ENCODE measurements at regions not wholly inside any gene's neighbourhood (a gene's known extent, or its start where the extent isn't known, plus 50 kb on each side); places are given as distances from the start of the nearest gene placed in this dataset.
"Not testable (repeated sequence)": the region's sequence is repeated elsewhere in the genome, so short reads cannot be mapped to it uniquely, and the experiment has no call there.

DNA sequence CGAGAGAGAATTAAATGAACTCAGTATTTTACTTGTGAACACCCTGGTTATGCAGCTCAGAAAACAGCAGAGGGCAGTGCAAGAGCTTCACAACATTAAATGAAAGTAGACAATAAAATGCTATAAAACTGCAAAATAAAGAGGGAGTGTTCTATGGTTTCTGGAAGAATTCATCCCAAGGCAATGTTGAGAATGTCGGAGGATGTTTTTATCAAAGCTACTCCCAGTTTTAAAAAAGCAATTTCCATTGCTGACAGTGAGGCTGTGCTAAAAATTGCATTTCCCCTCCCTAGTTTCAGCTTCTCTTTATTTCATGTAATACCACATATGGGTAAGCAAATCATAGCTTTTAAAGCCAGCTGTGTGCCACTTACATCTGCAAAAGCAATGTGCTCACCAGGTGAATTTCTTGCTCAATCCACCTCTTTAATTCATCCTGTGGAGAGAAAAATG lies 296.8 kb downstream of the RAB38 start:
- DNase-seq (ENCODE audit: low read depth): no peak

DNA sequence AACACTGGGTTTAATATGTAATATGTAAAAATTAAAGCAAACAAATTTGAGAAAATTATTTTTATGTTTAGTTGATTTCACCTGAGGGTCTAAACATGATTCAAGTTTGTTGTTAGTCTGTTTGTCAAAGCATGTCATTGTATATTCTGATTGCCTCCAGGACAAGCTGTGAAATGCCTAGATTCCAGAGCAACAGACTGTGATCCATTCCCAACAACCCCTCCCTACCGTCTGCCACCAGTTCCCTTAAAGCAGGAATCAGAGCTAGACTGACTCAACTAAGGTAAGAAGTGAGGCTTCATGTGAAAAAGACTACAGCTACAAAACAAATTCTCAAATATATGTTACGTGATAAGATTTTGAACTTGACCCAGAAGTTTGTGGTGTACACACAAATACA lies 304.2 kb downstream of the RAB38 start:
- DNase-seq (ENCODE audit: low read depth): no peak

DNA sequence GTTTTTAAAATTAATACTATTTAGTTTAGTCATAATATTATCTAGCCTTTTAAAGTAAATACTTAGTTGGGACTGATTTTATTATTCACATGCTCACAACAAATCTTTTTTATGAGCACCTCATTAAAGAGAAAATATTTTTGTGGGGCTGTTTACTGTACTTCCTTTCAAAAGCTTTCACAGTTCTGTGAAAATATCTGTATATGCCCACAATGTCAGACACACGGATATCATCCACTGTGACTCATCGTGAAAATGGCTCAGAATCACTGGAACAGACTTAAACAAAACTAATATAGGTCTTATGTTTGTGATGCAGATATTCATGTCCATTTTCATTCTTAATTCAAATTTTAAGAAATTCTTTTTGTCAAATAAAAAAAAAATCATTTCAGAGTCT lies 305.2 kb downstream of the RAB38 start:
- no peak for DNase-seq (ENCODE audit: low read depth)

DNA sequence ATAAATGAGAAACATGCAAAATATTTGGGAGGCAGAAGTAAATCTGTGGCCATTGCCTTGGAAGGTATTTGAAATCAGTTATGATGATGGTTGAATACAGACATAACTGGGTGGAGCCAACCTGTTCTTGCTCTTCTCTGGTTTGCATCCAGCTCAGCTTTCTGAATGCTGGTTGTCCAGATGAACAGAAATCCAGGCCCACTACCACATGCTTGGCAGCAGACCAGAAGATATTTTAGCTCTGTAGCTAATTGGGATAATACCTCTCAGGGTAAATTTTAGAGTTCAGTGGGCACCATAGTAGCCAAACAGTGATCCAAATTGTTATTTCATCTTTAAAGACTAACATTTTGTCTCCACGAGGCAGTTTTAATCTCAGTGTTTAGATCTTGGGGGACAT lies 308.3 kb downstream of the RAB38 start:
- DNase-seq (ENCODE audit: low read depth): no peak

DNA sequence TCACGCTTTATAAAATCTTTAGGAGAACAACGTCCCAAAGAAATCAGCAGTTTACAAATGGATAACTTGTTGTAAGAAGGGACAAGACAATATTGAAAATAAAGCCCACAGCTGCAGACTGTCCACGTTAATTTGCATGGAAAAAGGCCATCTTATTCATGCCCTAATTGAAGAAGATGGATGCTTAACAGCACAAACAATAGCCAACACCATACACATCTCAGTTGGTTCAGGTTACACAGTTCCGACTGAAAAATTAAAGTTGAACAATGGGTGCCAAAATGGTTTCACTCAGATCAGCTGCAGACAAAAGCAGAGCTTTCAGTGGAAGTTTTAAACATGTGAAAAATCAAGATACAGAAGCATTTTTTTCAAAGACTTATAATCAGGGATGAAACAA lies 314.2 kb downstream of the RAB38 start:
- DNase-seq (ENCODE audit: low read depth): no peak

DNA sequence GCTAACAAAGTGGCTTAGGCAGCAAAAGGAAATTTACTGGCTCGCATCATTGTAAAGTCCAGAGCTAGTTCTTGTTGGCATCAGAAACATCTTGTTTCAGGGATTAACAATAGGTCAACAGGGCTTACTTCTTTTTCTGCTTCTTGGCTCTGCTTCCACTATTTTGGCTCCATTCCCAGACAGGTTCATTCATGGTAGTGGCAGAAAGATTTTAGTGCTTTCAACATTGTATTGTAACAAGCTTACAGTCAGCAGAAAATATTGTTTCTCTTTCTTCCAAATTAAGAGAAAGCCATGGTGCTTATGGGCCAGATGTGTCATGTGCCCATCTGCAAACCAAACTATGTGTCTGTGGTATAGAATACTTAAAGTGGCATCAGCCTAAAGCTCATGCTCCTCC lies 315.6 kb downstream of the RAB38 start:
- DNase-seq (ENCODE audit: low read depth): no peak

DNA sequence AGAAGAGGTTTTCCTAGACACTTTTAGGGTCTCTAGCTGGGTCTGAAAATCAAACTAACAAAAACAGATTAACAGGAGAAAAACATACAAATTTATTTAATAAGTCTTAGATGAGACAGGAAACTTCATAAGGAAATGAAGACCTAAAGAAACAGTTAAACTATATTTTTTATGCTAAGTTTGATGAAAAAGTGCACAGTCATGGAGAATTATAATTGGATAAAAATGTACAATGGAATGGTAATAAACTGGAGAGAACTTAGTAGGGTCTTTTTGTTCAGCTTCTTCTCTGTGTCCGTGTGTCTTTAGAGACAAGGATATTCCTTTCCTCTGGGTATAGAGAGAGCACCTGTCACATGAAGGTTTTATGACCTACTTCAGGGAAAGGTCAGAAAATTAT lies 323.4 kb downstream of the RAB38 start:
- DNase-seq (ENCODE audit: low read depth): no peak

DNA sequence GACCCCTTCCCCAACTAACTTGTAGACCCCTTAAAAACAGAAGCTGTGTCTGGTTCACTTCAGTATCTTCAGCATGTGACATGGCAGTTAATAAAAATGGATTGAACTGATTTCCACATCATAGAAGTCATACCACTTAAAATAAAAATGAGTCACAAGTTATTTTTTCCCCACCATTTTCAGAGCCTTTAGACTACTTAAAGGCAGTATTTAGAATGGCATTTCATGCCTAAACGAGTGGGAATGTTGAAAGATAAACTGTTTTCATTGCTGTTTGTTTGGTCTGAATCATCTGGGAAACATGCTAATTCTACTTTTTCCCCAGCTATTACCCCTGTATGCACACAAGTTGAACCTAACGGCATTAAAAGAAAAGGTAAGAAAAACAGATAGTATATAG lies 324.0 kb downstream of the RAB38 start:
- peak; percentile 2 for DNase-seq (ENCODE audit: low read depth)

DNA sequence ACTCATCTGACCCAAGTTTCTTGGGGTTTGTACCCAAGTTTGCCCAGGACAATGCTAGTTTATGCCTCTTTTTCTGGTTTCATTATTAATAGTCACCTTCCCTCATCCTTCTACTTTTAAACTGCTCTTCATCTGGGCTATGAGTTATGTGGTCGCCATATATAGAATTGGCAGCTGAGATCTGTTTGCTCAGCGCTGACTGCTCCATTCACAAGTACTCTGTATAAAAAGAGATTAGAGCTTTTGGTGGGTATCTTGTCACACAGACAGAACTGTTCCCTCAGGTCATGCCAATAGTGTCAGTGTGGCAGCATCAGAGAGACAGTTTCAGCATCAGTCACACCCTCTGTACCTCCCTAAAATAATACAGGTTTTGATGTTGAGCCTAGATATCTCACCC lies 326.0 kb downstream of the RAB38 start:
- no peak for DNase-seq (ENCODE audit: low read depth)

DNA sequence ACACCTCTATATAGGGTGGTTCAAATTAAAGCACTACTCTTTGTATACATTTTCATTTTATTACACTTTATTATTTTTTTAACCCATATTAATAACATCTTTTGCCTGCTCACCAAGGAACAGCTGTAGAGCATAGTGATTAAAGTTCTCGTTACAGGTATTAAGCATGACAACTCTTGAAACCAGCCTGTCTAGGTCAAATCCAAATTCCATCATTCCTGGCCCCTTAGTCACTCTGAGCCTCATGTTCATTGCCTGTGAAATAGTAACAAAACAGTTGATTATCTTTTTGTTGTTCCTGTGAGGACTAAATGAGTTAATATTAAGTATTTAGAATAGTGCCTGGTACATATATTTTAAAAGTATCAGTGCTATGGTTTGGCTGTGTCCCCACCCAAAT lies 334.5 kb downstream of the RAB38 start:
- DNase-seq (ENCODE audit: low read depth): no peak

DNA sequence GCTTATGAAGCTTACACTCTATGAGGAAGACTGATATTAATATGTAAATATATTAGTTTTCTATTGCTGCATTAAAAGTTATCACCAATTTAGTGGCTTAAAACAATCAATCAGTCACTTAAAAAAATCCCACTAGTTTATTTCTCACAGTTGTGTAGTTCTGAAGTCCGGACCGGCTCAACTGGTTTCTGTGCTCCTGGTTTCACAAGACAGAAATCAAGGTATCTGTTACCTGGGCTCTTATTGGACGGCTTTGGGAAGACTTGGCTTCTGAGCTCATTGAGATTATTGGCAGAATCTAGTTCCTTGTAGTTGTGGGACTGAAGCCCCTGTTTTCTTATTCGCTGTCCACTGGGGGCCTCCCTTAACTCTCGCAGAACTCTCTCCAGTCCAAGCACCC lies 343.0 kb downstream of the RAB38 start:
- DNase-seq (ENCODE audit: low read depth): no peak

DNA sequence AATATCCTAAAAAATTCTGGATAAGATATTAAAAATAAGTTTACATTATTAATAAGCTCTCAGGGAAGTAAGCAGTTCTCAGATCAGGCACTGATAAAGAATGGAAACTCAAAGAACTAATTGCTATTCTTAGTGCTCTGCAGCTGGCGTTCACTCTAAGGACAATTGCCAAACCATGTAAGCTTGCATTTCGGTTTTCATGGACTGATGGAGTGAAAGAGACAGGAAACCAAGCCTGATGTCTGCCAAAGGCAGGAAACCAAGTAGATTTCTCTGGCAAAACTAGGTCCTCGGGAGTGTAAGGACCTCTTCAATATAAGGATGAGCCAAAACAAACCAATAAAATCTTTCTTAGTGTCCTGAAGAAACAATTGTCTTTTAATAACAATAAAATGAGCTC lies 355.2 kb downstream of the RAB38 start:
- DNase-seq (ENCODE audit: low read depth): no peak

DNA sequence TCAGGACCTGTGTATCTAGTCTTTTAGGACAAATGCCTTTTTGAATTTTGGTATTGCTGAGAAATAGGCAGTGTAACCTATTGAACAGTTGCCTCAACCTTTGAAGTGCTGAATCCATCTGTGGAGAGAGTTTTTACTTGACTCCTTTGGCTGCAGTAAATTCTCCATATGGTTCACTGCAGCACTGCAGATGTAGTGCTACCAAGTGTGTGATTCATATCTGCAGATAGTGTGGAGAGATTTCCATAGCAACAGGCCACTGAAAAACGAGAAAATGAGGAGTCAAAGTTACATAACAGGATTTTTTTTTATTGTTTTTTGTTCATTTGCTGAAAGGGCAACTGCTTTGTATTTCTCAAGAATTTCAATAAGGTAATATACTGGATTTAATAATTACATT lies 356.1 kb downstream of the RAB38 start:
- no peak for DNase-seq (ENCODE audit: low read depth)

DNA sequence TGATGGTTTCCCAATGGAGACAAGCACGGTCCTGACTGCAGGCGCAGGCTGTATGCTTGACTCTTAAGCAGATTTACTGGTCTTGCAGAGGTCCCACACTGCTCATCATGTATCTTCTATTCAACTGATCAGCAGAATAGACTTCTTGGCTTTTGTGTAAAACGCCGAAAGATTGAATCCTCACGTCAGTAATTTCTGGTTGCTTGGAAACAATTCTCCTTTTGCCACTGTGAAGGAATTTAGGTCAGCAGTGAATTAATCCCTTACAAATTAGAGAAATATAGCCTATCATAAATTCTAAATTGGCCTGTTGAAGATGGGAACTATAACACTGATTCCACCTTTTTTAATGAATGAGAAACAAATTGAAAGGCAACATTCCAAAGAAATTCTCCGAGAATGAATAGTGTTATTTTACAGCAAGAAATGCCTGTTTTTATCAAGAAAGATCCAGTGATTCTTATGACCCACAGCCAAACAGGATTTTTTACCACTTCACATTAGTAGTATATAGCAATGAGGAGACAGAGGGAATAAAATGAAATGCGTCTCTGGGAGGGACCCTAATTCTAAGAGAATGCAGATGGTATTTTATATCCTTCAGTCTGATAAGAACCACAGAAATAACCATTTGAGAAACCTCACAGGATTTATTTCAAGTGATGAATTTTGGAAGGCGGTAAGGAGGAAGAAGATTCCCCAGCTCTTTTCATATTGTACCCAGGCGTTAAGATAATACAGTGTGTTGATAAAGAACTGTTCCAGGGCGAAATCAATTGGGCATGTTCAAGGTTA lies 362.5 kb downstream of the RAB38 start:
- DNase-seq (ENCODE audit: low read depth): no peak

DNA sequence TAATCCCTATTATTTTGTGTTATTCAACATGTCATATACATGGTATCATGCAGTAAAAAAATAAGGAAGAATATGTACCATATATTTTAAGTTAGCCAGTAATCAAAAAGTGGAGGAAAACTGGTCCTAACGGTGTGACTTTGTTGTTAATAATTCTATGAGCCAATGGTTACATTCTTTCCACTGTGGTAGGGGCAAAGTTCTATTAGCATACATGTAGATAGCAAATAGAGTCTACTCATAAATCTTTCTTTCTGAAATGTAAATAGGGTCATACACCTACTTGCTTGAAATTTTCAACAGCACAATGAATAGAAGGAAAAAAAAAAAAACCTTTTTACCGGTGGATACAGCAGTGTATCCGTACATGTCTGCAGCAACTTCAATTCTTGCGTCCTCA lies 364.8 kb downstream of the RAB38 start:
- DNase-seq (ENCODE audit: low read depth): no peak

DNA sequence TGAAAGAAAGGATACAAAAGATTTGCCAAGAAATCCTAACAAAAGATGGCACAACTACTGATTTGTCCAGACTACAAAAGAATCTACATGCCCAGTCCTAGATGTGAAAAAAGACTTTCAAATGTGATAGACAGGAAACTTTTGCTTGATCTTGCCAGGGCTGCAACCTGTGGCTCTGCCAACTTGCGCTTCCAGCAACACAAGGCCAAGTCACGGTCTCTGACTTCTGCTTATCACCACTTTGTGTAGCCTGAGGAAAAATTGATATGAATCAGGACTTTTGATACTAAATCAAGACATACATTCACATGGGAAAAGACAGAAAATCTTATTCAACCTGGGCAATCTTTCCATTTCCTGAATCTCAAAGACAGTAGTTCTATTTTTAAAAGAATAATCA lies 366.0 kb downstream of the RAB38 start:
- no peak for DNase-seq (ENCODE audit: low read depth)

DNA sequence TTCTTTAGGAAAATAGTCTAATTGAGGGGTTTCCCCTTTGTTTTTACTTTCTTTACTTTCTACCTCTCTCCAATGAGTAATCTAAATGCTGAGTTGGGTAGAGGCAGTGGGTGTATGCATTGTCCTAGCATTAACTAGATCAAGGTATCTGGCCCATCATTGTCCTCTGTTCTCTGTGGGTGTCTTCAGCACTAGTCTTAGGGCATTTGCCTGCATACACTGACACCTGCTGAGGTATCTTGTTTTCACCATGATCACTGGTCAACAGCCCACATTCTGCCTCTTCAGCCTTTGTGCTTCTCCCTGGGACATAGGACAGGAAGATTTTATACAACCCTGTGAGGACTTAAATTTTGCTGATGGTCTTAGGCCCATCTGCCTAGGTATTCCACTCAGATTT lies 371.1 kb downstream of the RAB38 start:
- no peak for DNase-seq (ENCODE audit: low read depth)

DNA sequence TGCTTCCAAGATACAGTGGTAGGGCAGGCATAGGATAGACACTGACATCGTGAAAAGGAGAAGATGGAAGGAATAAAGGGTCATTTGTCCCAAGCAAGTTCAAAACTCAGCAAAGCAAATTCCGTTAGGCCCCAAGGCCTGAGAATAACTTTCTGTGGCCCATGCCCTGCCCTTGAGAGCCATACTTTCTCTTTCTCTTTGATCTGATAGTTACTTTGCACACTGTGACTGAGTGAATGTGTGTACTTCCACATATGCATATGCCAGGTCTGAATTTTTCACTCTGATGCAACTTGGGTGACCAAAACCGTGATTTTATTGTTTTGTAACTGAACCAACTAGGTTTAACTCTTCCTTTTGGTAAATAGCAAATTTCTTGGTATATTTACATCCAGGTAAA lies 371.5 kb downstream of the RAB38 start:
- no peak for DNase-seq (ENCODE audit: low read depth)

DNA sequence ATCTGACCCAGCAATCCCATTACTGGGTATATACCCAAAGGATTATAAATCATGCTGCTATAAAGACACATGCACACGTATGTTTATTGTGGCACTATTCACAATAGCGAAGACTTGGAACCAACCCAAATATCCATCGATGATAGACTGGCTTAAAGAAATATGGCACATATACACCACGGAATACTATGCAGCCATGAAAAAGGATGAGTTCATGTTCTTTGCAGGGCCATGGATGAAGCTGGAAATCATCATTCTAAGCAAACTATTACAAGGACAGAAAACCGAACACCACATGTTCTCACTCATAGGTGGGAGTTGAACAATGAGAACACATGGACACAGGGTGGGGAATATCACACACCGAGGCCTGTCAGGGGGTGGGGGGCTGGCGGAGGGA lies 390.4 kb downstream of the RAB38 start:
- DNase-seq (ENCODE audit: low read depth): not testable (repeated sequence)

DNA sequence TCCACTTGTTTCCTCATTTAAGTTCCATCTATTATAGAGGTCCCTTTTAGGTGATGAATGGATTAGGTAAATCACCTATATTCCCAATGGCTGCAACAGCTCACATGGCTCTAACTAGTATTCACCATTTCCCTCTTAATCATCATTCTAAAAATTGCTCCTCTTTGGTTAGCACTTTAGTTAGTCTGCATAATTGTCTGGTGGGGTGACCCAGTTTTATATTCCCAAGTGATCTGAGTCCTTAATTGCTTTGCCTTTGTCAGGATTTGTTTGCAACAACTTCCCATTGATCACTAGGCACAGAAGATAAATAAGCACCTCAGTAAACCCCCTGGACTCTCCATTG lies 395.2 kb downstream of the RAB38 start:
- no peak for DNase-seq (ENCODE audit: low read depth)

DNA sequence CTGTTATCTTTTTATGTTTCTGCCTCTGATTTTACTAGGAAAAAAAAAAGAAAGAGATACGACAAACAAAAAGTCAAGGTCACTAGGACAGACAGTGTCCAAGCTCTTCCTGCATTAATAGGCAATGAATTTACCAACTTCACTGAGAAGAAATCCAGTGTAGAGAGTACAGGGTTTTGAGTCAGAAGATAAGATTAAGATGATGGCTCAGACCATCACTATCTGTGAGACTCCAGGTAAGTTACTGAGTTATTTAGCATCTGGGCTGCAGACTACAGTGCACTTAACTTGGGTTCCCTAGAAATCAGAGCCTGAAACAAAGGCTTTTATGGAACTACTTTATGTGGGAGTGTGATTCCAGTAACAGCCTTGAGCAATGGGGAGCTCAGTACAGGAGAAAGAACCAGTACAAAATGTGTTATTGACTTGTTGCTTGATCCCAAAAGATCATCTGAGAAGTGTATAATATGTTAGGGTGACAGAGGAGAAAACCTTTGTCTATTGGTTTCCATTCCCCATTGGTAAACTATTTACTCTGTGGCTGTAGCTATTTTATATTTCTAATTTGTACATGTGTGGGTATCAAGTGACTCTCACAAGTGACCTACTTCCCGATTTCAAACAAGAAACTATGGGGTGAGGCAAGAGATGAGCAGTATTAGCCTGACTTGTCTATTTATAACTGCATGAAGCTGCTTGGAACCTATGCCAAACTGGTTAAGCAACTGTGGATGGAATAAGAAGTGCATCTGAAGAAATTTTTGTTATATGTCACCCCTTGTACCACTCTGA lies 395.8 kb downstream of the RAB38 start:
- no peak for DNase-seq (ENCODE audit: low read depth)

DNA sequence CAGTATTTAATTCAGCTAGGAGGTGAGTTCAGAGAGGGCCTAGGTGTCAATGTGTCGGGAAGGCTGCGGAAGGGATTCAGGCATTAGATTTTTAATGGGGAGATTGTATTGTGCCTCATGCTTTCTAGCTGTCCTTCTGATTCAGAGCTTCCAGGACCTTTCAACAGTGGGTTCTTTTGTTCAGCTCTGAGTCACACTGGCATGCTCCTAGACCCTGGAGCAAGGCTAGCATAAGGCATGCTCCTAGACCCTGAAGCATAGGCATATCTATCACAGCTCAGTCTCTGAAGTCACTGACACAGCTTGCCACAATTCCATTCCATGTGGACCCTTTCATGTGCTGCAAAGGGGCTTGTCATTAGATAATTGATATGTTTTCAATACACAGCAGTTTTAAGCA lies 396.9 kb downstream of the RAB38 start:
- peak; percentile 40 for DNase-seq (ENCODE audit: low read depth)

DNA sequence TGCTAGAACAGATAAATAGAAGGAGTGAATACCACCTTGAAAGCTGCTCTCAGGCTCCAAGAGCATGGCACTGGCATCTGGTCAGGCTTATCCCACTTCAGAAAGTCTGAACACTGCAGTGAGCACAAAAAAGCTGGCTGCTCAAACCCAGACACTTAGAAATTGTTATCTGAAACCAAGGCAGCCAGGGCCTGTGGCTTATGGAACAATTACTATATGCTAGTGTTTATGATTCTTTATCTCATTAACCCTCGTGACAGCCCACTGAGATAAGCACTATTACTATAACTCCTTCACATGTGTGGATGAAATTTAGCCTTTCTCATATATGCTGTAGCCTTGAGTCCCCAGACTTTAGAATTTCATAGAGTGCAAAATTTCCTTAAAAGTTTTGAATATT lies 400.2 kb downstream of the RAB38 start:
- no peak for DNase-seq (ENCODE audit: low read depth)

DNA sequence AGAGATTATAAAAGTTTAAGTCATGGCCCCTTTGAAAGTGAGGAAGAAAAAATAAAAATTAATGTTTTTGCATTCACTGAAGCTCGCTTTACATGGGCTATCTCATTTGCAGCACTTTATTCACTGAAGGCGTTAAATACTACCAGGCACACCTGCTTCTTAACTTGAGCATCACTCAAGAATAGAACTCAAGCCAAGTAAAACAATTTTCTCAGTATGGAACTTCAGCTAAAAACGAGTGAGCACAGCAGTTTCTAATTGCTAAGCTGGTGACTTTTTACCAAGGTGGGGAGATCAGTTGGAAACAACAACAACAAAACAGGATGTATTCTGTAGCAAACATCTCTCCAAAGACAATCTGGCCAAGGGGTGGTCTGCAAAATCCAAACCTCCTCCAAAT lies 405.6 kb downstream of the RAB38 start:
- DNase-seq (ENCODE audit: low read depth): no peak
